Mesendoderm (in vitro differentiated cells): ENCODE measurements at regions not wholly inside any gene's neighbourhood (a gene's known extent, or its start where the extent isn't known, plus 50 kb on each side); places are given as distances from the start of the nearest gene placed in this dataset.

ENCODE experiments used
- DNase-seq: peaks from one replicate; pipeline ENCODE4 v3.0.0; 2013
- H2AK5ac ChIP-seq: 2 replicates; pipeline ENCODE4 v1.6.1; 2013; ENCODE audit warnings: low read length, inconsistent platforms
- H2BK120ac ChIP-seq: 2 replicates; pipeline ENCODE4 v1.6.1; 2013; ENCODE audit warnings: low read depth, mild to moderate bottlenecking, low read length, moderate library complexity, mixed read lengths
- H2BK15ac ChIP-seq: replicated peaks from 2 replicates; pipeline ENCODE4 v1.6.1; 2013; ENCODE audit warnings: low read depth, mild to moderate bottlenecking, moderate library complexity
- H2BK5ac ChIP-seq: 2 replicates; pipeline ENCODE4 v1.6.1; 2013; ENCODE audit warnings: low read length, inconsistent platforms
- H3K18ac ChIP-seq: 2 replicates; pipeline ENCODE4 v1.6.1; 2013; ENCODE audit warnings: mild to moderate bottlenecking, low read length, mixed read lengths
- H3K23ac ChIP-seq: one replicate; pipeline ENCODE4 v1.6.1; 2013; ENCODE audit warnings: low read length
- H3K27ac ChIP-seq: 2 replicates; pipeline ENCODE4 v1.5.1; 2013; ENCODE audit warnings: low read depth, mild to moderate bottlenecking, inconsistent platforms, low read length, moderate library complexity
- H3K27me3 ChIP-seq: 2 replicates; pipeline ENCODE4 v1.6.1; 2013; ENCODE audit warnings: low read length, control low read depth, mild to moderate bottlenecking, inconsistent platforms; ENCODE audit not compliant: insufficient read depth, poor library complexity
- H3K36me3 ChIP-seq: 2 replicates; pipeline ENCODE4 v1.6.1; 2013; ENCODE audit warnings: low read length, inconsistent platforms; ENCODE audit not compliant: control insufficient read depth, insufficient read depth
- H3K4ac ChIP-seq: one replicate; pipeline ENCODE4 v1.6.1; 2013; ENCODE audit warnings: low read depth, mild to moderate bottlenecking, low read length, moderate library complexity
- H3K4me1 ChIP-seq: 2 replicates; pipeline ENCODE4 v1.6.1; 2013; ENCODE audit warnings: low read depth, low read length, inconsistent platforms; ENCODE audit not compliant: control insufficient read depth
- H3K4me2 ChIP-seq: 2 replicates; pipeline ENCODE4 v1.6.1; 2013; ENCODE audit warnings: low read length
- H3K4me3 ChIP-seq: 2 replicates; pipeline ENCODE4 v1.5.1; 2013; ENCODE audit warnings: mild to moderate bottlenecking, low read length
- H3K56ac ChIP-seq: one replicate; pipeline ENCODE4 v1.6.1; 2013; ENCODE audit warnings: low read length
- H3K79me1 ChIP-seq: 2 replicates; pipeline ENCODE4 v1.6.1; 2013; ENCODE audit warnings: low read length, inconsistent platforms
- H3K79me2 ChIP-seq: 2 replicates; pipeline ENCODE4 v1.6.1; 2013; ENCODE audit warnings: mild to moderate bottlenecking, low read length; ENCODE audit not compliant: control insufficient read depth, insufficient read depth
- H3K9ac ChIP-seq: 2 replicates; pipeline ENCODE4 v1.6.1; 2013; ENCODE audit warnings: low read length, inconsistent platforms
- H4K5ac ChIP-seq: one replicate; pipeline ENCODE4 v1.6.1; 2013; ENCODE audit warnings: low read length
- H4K8ac ChIP-seq: one replicate; pipeline ENCODE4 v1.6.1; 2013; ENCODE audit warnings: low read depth, mild to moderate bottlenecking, control low read depth, low read length, moderate library complexity
- WGBS: extraction: QIAGEN DNeasy Blood & Tissue Kit; methylation state at CpG from one replicate; pipeline ENCODE4 v1.1.7; 2013; ENCODE audit warnings: low lambda C conversion rate, missing lambda C conversion rate; ENCODE audit not compliant: insufficient coverage; ENCODE audit errors: extremely low coverage; 5-methylcytosine and 5-hydroxymethylcytosine counted together

GRCh38 chr7:17090751-17091150, 207.7 kb upstream of the AHR start:
- Histone ChIP-seq H3K27ac (no peak overlapping the region), H4K8ac (no peak overlapping the region), H3K9ac (no peak overlapping the region), H3K4me2 (no peak overlapping the region), H3K23ac (no peak overlapping the region), H2BK120ac (no peak overlapping the region), H3K79me1 (no peaks in the 10 kb centered on the region), H3K4ac (no peak overlapping the region), H4K5ac (no peak overlapping the region), H3K18ac (no peak overlapping the region), H2AK5ac (no peak overlapping the region), H3K79me2 (no peaks in the 10 kb centered on the region), H3K4me3 (no peak overlapping the region), H2BK15ac (no peak overlapping the region), H3K36me3 (no peaks in the 10 kb centered on the region), H3K4me1 (no peaks in the 10 kb centered on the region), H3K27me3 (no peaks in the 10 kb centered on the region), H2BK5ac (no peak overlapping the region), H3K56ac (no peak overlapping the region)
- no peak for DNase-seq
- WGBS, result no CpG with 5 or more reads among the region's 2 CpGs

GRCh38 chr7:17093461-17093860, 205.0 kb upstream of the AHR start:
- Histone ChIP-seq H3K4me2 (no peak overlapping the region), H3K27me3 (no peaks in the 10 kb centered on the region), H3K27ac (no peak overlapping the region), H3K4ac (no peak overlapping the region), H3K4me3 (no peak overlapping the region), H2BK5ac (no peak overlapping the region), H3K18ac (no peak overlapping the region), H3K79me2 (no peaks in the 10 kb centered on the region), H3K4me1 (no peaks in the 10 kb centered on the region), H2BK120ac (no peak overlapping the region), H2BK15ac (no peak overlapping the region), H3K56ac (no peak overlapping the region), H4K8ac (no peak overlapping the region), H3K9ac (no peak overlapping the region), H4K5ac (no peak overlapping the region), H3K79me1 (no peaks in the 10 kb centered on the region), H3K23ac (no peak overlapping the region), H3K36me3 (no peaks in the 10 kb centered on the region), H2AK5ac (no peak overlapping the region)
- WGBS, result no CpG with 5 or more reads among the region's 3 CpGs
- DNase-seq, result no peak

DNA sequence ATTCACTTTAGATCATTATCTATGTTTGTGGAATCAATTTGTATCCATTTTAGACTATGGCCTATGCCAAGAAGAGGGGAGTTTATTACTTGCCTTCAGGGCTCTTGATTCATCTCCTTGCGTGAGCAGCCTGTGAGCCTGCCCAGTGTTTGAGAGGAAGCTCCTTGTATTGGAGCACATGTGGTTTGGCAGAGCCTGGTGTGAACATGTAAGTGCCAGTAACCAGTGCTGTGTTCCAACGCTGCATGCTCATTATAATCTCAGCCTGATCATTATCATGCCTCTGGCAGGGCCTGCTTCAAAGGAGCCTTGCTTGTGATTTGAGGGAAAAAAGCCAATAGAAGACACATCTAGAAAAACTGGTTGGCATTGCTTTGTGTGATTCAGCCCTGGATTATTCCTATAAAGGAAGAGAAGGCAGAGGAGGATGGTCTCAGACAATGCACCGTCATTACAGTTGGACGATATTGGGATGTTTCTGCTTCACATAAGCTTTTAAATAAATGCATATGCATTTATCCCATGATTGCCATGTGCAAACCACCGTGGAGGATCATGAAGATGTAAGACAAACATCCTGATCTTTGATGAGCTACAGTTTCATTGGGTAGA, 203.4 kb upstream of the AHR start:
- Histone ChIP-seq H2BK15ac (no peak overlapping the region), H2BK120ac (no peak overlapping the region), H3K27me3 (no peaks in the 10 kb centered on the region), H3K9ac (no peak overlapping the region), H3K79me1 (no peaks in the 10 kb centered on the region), H2AK5ac (no peak overlapping the region), H2BK5ac (no peak overlapping the region), H3K4me1 (no peaks in the 10 kb centered on the region), H3K4me3 (no peak overlapping the region), H3K56ac (no peak overlapping the region), H3K4me2 (no peak overlapping the region), H4K8ac (no peak overlapping the region), H4K5ac (no peak overlapping the region), H3K27ac (no peak overlapping the region), H3K79me2 (no peaks in the 10 kb centered on the region), H3K23ac (no peak overlapping the region), H3K4ac (no peak overlapping the region), H3K18ac (no peak overlapping the region), H3K36me3 (no peaks in the 10 kb centered on the region)
- DNase-seq, result no peak
- WGBS, result no CpG with 5 or more reads among the region's 5 CpGs

DNA sequence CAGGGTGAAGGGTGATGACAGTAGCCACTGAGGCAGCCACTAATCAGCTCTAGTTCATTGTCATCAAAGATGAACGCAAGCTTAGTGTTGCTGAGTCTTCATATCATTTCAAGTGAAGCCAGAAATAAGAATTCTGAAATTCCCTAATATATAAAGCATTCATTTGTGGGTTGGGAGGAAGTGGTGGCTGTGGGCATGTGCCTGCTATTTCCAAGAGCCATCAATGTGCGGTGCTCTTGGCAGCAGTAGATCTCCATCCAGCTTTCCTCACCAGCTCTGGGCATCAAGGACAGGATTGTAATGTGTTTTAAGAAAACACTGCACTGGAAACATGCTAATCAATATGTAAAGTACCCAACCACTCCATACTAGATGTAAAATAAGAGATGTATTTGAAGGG, 202.5 kb upstream of the AHR start:
- no peaks in the 10 kb centered on the region for H3K27me3 ChIP-seq
- no peak overlapping the region for H3K4me3 ChIP-seq
- no peak overlapping the region for H3K56ac ChIP-seq
- no peak overlapping the region for H2BK5ac ChIP-seq
- no peaks in the 10 kb centered on the region for H3K4me1 ChIP-seq
- H3K36me3 ChIP-seq, result no peaks in the 10 kb centered on the region
- no peak overlapping the region for H4K5ac ChIP-seq
- no peak overlapping the region for H3K4ac ChIP-seq
- no peaks in the 10 kb centered on the region for H3K79me2 ChIP-seq
- no peak for DNase-seq
- H3K9ac ChIP-seq, result no peak overlapping the region
- no peak overlapping the region for H3K18ac ChIP-seq
- H2AK5ac ChIP-seq, result no peak overlapping the region
- H3K27ac ChIP-seq, result no peak overlapping the region
- no peak overlapping the region for H2BK120ac ChIP-seq
- no peak overlapping the region for H4K8ac ChIP-seq
- no peaks in the 10 kb centered on the region for H3K79me1 ChIP-seq
- H2BK15ac ChIP-seq, result no peak overlapping the region
- no peak overlapping the region for H3K23ac ChIP-seq
- H3K4me2 ChIP-seq, result no peak overlapping the region
- no CpG with 5 or more reads among the region's 2 CpGs for WGBS

DNA sequence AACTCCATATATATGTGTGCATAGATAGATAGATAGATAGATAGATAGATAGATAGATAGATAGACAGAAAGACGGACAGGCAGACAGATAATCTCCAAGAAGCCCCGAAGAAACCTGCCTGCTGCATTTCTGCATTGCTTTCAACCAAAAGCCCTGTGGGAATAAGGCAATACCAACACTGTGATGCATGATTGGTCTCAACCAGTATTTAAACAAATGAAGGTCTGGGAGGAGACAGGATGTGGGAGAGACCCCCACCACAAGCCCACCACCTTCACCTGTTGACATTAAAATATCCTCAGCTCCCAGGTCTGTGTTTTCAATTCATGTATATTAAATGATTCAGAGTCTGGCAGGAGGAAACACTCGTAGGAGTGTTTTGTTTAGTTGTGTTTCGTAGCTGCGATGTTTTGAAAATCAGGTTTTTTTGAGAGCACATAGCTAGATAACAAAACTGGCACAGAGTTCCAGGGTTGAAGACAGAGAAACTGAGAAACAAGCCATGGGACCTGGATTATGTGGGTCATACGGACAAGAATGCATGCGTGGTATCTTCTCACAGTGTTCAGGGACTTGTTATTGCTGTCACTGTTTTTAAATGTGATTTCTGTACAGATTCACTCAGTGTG, 200.7 kb upstream of the AHR start:
- Histone ChIP-seq H3K23ac (no peak overlapping the region), H3K36me3 (no peaks in the 10 kb centered on the region), H4K8ac (no peak overlapping the region), H2BK15ac (no peak overlapping the region), H3K4me2 (no peak overlapping the region), H3K18ac (no peak overlapping the region), H2BK5ac (no peak overlapping the region), H2BK120ac (no peak overlapping the region), H3K27me3 (no peaks in the 10 kb centered on the region), H3K9ac (no peak overlapping the region), H2AK5ac (no peak overlapping the region), H3K4ac (no peak overlapping the region), H3K79me1 (no peaks in the 10 kb centered on the region), H3K56ac (no peak overlapping the region), H3K27ac (no peak overlapping the region), H4K5ac (no peak overlapping the region), H3K4me3 (no peak overlapping the region), H3K79me2 (no peaks in the 10 kb centered on the region), H3K4me1 (no peaks in the 10 kb centered on the region)
- no CpG with 5 or more reads among the region's 7 CpGs for WGBS
- DNase-seq, result no peak

DNA sequence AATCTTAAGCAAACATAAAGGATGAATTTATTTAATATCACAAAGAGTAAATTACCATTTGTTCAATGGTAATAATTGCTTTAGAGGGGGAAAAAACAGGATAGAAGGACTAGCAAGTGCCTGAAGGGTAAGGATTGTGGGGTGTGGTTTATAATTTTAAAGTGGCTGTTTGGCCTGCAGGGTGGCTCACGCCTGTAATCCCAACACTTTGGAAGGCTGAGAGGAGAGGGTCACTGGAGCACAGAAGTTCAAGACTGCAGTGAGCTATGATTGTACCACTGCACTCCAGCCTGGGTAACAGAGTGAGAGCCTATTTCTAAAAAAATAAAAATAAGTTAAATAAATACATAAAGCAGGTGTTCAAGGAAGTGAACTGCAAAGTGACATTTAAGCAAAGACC, 199.9 kb upstream of the AHR start:
- Histone ChIP-seq H4K8ac (no peak overlapping the region), H3K4me2 (no peak overlapping the region), H3K4me1 (no peaks in the 10 kb centered on the region), H2BK5ac (no peak overlapping the region), H3K9ac (no peak overlapping the region), H3K79me1 (no peaks in the 10 kb centered on the region), H2BK120ac (no peak overlapping the region), H3K79me2 (no peaks in the 10 kb centered on the region), H3K4ac (no peak overlapping the region), H3K56ac (no peak overlapping the region), H3K27me3 (no peaks in the 10 kb centered on the region), H3K4me3 (no peak overlapping the region), H2AK5ac (no peak overlapping the region), H4K5ac (no peak overlapping the region), H3K18ac (no peak overlapping the region), H3K27ac (no peak overlapping the region), H3K23ac (no peak overlapping the region), H3K36me3 (no peaks in the 10 kb centered on the region), H2BK15ac (no peak overlapping the region)
- WGBS, result no CpG with 5 or more reads among the region's 1 CpG
- DNase-seq, result no peak
